ENCODE measurements at regions not wholly inside any gene's neighbourhood (a gene's known extent, or its start where the extent isn't known, plus 50 kb on each side); places are given as distances from the start of the nearest gene placed in this dataset.

GRCh38 chr12:29960122-29960521, 176.4 kb upstream of the TMTC1 start:
- Histone ChIP-seq H3K4me1 (no peaks in the 10 kb centered on the region), H3K4me3 (no peak overlapping the region), H3K27ac (no peak overlapping the region), H3K9me3 (no peaks in the 10 kb centered on the region), H3K36me3 (ENCODE audit: low read depth, missing control alignments) (no peaks in the 10 kb centered on the region), H3K27me3 (no peaks in the 10 kb centered on the region)
- TF ChIP-seq POLR2A (IDR thresholded peaks at IDR 0.05) (no peak), CTCF (IDR thresholded peaks at IDR 0.05) (no peak)
- no peak for DNase-seq
- intact Hi-C loops (cut with DNase I; ENCODE audit: low total_unique reads) = no loop called here
- WGBS, 2 donors = 44 to 71% methylated on average over 2 of the region's 2 CpGs

DNA sequence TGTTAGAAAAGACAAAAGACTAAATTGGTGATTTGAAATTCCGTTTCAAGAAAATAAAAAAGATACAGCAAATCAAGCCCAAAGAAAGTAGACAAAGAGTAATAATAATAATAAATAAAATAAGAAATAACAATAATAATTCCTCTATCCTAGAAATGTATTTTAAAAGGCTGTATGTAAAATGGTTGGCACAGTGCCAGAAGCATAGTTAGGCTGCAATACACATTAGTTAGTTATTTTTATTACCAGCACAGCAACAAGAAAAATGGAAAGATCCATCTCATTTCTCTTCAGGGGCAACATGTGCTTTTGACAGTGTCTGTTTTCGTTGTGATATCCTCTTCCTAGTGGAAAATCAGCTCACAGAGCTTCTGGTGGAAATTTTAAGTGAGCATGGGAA, 174.1 kb upstream of the TMTC1 start:
- TF ChIP-seq POLR2A (IDR thresholded peaks at IDR 0.05) (no peak), CTCF (IDR thresholded peaks at IDR 0.05) (no peak)
- no peaks in the 10 kb centered on the region for H3K4me1 ChIP-seq
- WGBS, 2 donors = 75 to 81% methylated on average over 2 of the region's 2 CpGs
- DNase-seq = no peak
- H3K27me3 ChIP-seq = no peaks in the 10 kb centered on the region
- no peaks in the 10 kb centered on the region for H3K36me3 ChIP-seq (ENCODE audit: low read depth, missing control alignments)
- intact Hi-C loops (cut with DNase I; ENCODE audit: low total_unique reads) = no loop called here
- no peaks in the 10 kb centered on the region for H3K9me3 ChIP-seq
- H3K27ac ChIP-seq = no peak overlapping the region
- no peak overlapping the region for H3K4me3 ChIP-seq

DNA sequence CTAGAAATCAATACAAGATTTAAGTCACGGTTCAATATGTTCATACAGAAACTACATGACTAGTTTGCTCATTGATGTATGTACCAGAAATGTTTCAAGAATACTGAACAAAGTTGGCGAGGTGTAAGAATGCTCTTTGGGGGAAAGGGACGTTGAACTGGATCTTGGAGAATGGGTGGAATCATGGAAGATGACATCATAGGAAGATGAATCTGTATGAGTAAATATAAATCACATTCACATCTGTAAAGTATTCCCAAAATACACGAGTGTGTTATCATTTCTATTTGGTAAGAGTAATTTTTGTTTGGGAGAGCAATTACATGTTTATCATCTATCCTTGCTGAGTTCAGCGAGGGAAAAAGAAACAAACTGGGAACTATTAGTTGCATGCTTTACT, 162.2 kb upstream of the TMTC1 start:
- TF ChIP-seq POLR2A (IDR thresholded peaks at IDR 0.05) = no peak
- no peak for TF ChIP-seq CTCF (IDR thresholded peaks at IDR 0.05)
- H3K4me3 ChIP-seq = no peak overlapping the region
- H3K27ac ChIP-seq = no peak overlapping the region
- intact Hi-C loops (cut with DNase I; ENCODE audit: low total_unique reads) = no loop called here
- H3K27me3 ChIP-seq = no peaks in the 10 kb centered on the region
- no peaks in the 10 kb centered on the region for H3K4me1 ChIP-seq
- DNase-seq = no peak
- no peaks in the 10 kb centered on the region for H3K9me3 ChIP-seq
- H3K36me3 ChIP-seq (ENCODE audit: low read depth, missing control alignments) = no peaks in the 10 kb centered on the region
- WGBS, 2 donors = 64 to 72% methylated on average over 5 of the region's 5 CpGs

GRCh38 chr12:29944269-29945000, 160.7 kb upstream of the TMTC1 start:
- no peaks in the 10 kb centered on the region for H3K27me3 ChIP-seq
- H3K9me3 ChIP-seq = no peaks in the 10 kb centered on the region
- intact Hi-C loops (cut with DNase I; ENCODE audit: low total_unique reads) = no loop called here
- no peak for DNase-seq
- 92 to 96% methylated on average over 2 of the region's 2 CpGs for WGBS, 2 donors
- TF ChIP-seq CTCF (IDR thresholded peaks at IDR 0.05) = no peak
- no peak for TF ChIP-seq POLR2A (IDR thresholded peaks at IDR 0.05)
- H3K36me3 ChIP-seq (ENCODE audit: low read depth, missing control alignments) = no peaks in the 10 kb centered on the region
- no peaks in the 10 kb centered on the region for H3K4me1 ChIP-seq
- no peak overlapping the region for H3K4me3 ChIP-seq
- no peak overlapping the region for H3K27ac ChIP-seq

GRCh38 chr12:29943683-29944082, 159.9 kb upstream of the TMTC1 start:
- intact Hi-C loops (cut with DNase I; ENCODE audit: low total_unique reads) = no loop called here
- H3K36me3 ChIP-seq (ENCODE audit: low read depth, missing control alignments) = no peaks in the 10 kb centered on the region
- H3K27ac ChIP-seq = no peak overlapping the region
- TF ChIP-seq POLR2A (IDR thresholded peaks at IDR 0.05) = no peak
- TF ChIP-seq CTCF (IDR thresholded peaks at IDR 0.05) = no peak
- H3K27me3 ChIP-seq = no peaks in the 10 kb centered on the region
- 77 to 84% methylated on average over 2 of the region's 2 CpGs for WGBS, 2 donors
- H3K4me1 ChIP-seq = no peaks in the 10 kb centered on the region
- DNase-seq = no peak
- H3K4me3 ChIP-seq = no peak overlapping the region
- H3K9me3 ChIP-seq = no peaks in the 10 kb centered on the region

Data from testis (tissue), 2 donors.